Gastroesophageal sphincter (tissue), 4 donors: ENCODE measurements at regions not wholly inside any gene's neighbourhood (a gene's known extent, or its start where the extent isn't known, plus 50 kb on each side); places are given as distances from the start of the nearest gene placed in this dataset.

ENCODE experiments used
- ATAC-seq: fragments of 150-250 bp; one replicate; pipeline ENCODE4 v1.9.1; 2016; ENCODE audit warnings: mild to moderate bottlenecking, moderate library complexity
- H3K27ac ChIP-seq, 4 donors: fragments of 200-600 bp; sonication (generic) in 3 of 4; 1 replicate in 3 of 4; 2 replicates in 1 of 4; pipeline ENCODE4 v1.5.1; 2016 to 2019
- H3K27me3 ChIP-seq: fragments of 200-600 bp; sonication (generic); one replicate; pipeline ENCODE4 v1.5.1; 2019
- H3K36me3 ChIP-seq, 2 donors: fragments of 200-600 bp; sonication (generic); one replicate each; pipeline ENCODE4 v1.5.1; 2019; ENCODE audit warnings: control low read depth in 1 of 2
- H3K4me1 ChIP-seq, 3 donors: fragments of 200-600 bp; sonication (generic); 1 replicate in 2 of 3; 2 replicates in 1 of 3; pipeline ENCODE4 v1.5.1; 2016 to 2019; ENCODE audit warnings: control low read depth in 2 of 3
- H3K4me3 ChIP-seq, 2 donors: fragments of 200-600 bp; sonication (generic); one replicate each; pipeline ENCODE4 v1.5.1; 2019; ENCODE audit warnings: mild to moderate bottlenecking in 1 of 2, moderate library complexity in 1 of 2
- H3K9me3 ChIP-seq, 3 donors: fragments of 200-600 bp; sonication (generic); one replicate each; pipeline ENCODE4 v1.5.1; 2017 to 2019; ENCODE audit warnings: control low read depth in 2 of 3
- EP300 ChIP-seq: sonication (generic); formaldehyde crosslinking; IDR thresholded peaks from one replicate; pipeline ENCODE4 v1.6.1; 2017; ENCODE audit warnings: antibody characterized with exemption, mild to moderate bottlenecking
- POLR2A ChIP-seq, 2 donors: fragments of 450-650 bp; IDR thresholded peaks; one replicate each; pipeline ENCODE4 v1.6.1; 2017; ENCODE audit warnings: antibody characterized with exemption in 2 of 2, mild to moderate bottlenecking in 2 of 2, moderate library complexity in 1 of 2
- POLR2AphosphoS5 ChIP-seq: sonication (generic); formaldehyde crosslinking; IDR thresholded peaks from one replicate; pipeline ENCODE4 v1.6.1; 2017; ENCODE audit warnings: antibody characterized with exemption
- WGBS, 2 donors: methylation state at CpG; one replicate each; pipeline ENCODE4 v1.1.5; 2018; ENCODE audit warnings: low coverage in 1 of 2; 5-methylcytosine and 5-hydroxymethylcytosine counted together
- TF ChIP-seq, protein P1 (sequence below), 4 experiments: fragments of 200-600 bp in 2 of 4; fragments of 450-650 bp in 2 of 4; sonication (generic) in 1 of 4; IDR thresholded peaks; one replicate each; pipeline ENCODE4 v1.5.1; 2017 to 2019; ENCODE audit warnings: antibody characterized with exemption in 4 of 4, mild to moderate bottlenecking in 2 of 4, moderate library complexity in 2 of 4

DNA sequence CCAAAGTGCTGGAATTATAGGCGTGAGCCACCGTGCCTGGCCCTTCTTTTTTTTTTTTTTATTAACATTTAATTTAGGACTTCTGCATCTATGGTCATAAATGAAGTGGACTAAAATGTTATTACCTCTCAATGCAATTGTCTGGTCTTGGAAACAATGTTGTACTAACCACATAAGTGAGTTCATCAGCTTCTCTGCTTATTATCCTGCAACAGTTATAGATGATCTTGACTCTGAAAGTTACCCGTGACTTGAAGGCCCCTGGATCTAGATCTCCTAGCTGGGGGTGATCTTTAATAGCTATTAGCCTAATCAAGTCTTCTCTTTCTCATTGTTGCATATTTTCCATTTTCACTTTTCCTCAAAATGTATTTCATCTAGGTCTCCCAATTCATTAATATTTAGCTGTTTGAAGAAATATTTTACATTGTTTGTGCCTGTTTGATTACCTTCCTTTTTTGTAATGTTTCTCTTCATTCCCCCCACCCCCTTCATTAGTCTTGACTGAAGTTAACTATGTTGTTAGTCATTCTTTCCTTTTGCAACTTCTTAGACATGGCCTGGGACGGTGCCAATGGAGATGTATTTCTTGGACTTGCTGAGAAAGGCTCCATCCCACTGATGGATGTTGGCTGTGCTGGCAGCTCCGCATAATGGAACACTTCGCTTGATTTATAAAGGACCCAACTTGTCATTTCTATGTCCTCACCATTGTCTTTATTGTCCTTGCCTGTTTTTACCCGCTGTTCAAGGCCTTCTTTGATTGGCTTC is 141.6 kb upstream of the RIOK3 start:
- no peak overlapping the region for H3K4me3 ChIP-seq
- no peaks in the 10 kb centered on the region for H3K27me3 ChIP-seq
- no peak for ATAC-seq
- H3K4me1 ChIP-seq = peaks cover 0 to 9% (median 0%) of the 10 kb centered on the region in 3 donors
- WGBS, 2 donors = 65 to 79% methylated on average over 4 to 7 of the region's 7 CpGs
- H3K27ac ChIP-seq = no peak overlapping the region
- no peaks in the 10 kb centered on the region for H3K36me3 ChIP-seq
- H3K9me3 ChIP-seq = no peaks in the 10 kb centered on the region
- TF ChIP-seq POLR2AphosphoS5 = peak; percentile 68
- no peak for TF ChIP-seq POLR2A (IDR thresholded peaks at IDR 0.05)

DNA sequence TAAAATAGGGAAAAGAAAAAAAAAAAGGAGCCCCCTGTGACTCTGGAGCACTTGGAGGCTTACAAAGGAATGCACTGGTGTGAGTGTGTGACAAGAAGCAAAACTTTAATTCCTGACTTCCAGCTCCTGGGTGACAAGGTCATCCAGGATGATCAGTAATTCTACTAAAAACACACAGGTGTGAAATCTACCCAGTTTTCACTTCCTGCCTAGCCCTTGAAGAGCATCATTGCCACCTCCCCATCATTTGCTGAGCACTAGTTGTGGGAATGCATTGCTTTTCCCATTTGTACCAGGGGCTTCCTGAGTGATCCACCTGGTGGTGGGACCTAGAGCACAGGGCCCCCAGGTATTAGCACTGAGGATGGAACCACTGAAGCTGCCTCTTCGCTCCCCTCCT is 139.7 kb upstream of the RIOK3 start:
- TF ChIP-seq EP300 (no peak), POLR2A (IDR thresholded peaks at IDR 0.05) (no peak), POLR2AphosphoS5 (no peak)
- TF ChIP-seq, protein P1, sequence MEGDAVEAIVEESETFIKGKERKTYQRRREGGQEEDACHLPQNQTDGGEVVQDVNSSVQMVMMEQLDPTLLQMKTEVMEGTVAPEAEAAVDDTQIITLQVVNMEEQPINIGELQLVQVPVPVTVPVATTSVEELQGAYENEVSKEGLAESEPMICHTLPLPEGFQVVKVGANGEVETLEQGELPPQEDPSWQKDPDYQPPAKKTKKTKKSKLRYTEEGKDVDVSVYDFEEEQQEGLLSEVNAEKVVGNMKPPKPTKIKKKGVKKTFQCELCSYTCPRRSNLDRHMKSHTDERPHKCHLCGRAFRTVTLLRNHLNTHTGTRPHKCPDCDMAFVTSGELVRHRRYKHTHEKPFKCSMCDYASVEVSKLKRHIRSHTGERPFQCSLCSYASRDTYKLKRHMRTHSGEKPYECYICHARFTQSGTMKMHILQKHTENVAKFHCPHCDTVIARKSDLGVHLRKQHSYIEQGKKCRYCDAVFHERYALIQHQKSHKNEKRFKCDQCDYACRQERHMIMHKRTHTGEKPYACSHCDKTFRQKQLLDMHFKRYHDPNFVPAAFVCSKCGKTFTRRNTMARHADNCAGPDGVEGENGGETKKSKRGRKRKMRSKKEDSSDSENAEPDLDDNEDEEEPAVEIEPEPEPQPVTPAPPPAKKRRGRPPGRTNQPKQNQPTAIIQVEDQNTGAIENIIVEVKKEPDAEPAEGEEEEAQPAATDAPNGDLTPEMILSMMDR (IDR thresholded peaks at IDR 0.05) = no peak
- H3K4me1 ChIP-seq = peaks cover 0 to 9% (median 0%) of the 10 kb centered on the region in 3 donors
- H3K9me3 ChIP-seq = no peaks in the 10 kb centered on the region
- WGBS, 2 donors = no CpG with 5 or more reads among the region's 1 CpG
- H3K36me3 ChIP-seq = no peaks in the 10 kb centered on the region
- H3K4me3 ChIP-seq = no peak overlapping the region
- no peak overlapping the region for H3K27ac ChIP-seq
- ATAC-seq = no peak
- H3K27me3 ChIP-seq = no peaks in the 10 kb centered on the region

DNA sequence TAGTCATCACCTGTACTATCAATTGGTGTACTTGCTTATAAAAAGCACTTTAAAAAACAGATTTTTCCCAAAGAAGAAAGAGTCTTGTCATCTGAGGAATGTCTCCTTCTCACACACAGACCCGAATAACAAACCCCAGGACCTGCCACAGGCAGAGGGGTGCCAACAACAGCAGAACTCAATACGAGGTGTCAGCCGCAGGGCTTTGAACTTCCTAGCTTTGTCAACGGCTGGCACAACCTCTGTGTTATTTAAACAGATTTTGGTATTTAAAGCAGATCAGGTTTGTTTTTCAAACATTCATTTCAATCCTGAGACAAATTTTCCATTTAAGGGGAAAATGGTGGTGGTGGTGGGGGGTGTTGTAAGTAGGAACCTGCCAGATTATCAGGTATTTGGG is 138.4 kb upstream of the RIOK3 start:
- Histone ChIP-seq H3K27me3 (no peaks in the 10 kb centered on the region), H3K9me3 (no peaks in the 10 kb centered on the region), H3K4me1 (peaks cover 0 to 9% (median 0%) of the 10 kb centered on the region in 3 donors), H3K4me3 (no peak overlapping the region), H3K36me3 (no peaks in the 10 kb centered on the region), H3K27ac (no peak overlapping the region)
- 80 to 88% methylated on average over 3 to 4 of the region's 4 CpGs for WGBS, 2 donors
- ATAC-seq = no peak
- TF ChIP-seq POLR2AphosphoS5 (no peak), POLR2A (IDR thresholded peaks at IDR 0.05) (no peak), EP300 (no peak)
- TF ChIP-seq, protein P1 (IDR thresholded peaks at IDR 0.05) = no peak

DNA sequence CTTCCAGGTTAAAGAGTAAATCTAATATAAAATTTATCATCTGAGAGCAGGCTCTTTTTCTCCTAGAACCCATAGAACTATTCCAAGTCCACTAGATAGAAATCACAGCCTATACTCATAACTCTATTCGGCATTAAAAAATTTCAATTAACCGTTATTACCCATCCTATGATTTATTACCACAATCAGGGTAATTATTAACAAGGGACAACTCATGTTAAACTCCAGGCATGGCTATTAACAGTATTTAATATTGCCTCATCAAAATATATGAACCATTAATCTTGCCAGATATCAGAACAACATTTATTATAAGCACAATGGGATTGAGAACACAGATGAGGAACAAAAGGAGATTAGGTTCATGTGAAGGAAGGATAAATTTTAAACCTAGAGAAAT is 136.8 kb upstream of the RIOK3 start:
- TF ChIP-seq EP300 (no peak), POLR2A (IDR thresholded peaks at IDR 0.05) (no peak), POLR2AphosphoS5 (no peak)
- TF ChIP-seq, protein P1 (IDR thresholded peaks at IDR 0.05) = no peak
- H3K27me3 ChIP-seq = no peaks in the 10 kb centered on the region
- ATAC-seq = no peak
- no peaks in the 10 kb centered on the region for H3K9me3 ChIP-seq
- H3K27ac ChIP-seq = no peak overlapping the region
- H3K36me3 ChIP-seq = no peaks in the 10 kb centered on the region
- H3K4me1 ChIP-seq = peaks cover 0 to 9% (median 0%) of the 10 kb centered on the region in 3 donors
- H3K4me3 ChIP-seq = no peak overlapping the region
- 100% methylated on average over 2 of the region's 2 CpGs for WGBS, 2 donors

DNA sequence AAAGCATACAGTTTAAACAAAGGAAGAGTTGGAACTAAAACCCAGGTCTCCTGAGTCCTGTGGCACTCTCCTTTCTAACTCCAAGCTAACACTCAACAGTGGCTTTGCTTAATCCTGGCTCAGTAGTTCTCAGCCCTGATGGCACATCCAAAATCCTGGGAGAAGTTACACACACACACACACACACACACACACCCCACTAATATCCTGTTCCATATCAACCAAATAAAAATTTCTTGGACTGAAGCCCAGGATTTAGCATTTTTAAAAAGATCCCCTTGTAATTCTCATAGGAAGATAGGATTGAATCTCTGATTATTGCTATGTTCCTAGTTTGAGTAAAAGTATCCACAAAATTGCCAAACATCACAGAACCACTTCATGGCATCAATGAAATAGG is 136.1 kb upstream of the RIOK3 start:
- Histone ChIP-seq H3K27me3 (no peaks in the 10 kb centered on the region), H3K36me3 (no peaks in the 10 kb centered on the region), H3K4me3 (no peak overlapping the region), H3K27ac (no peak overlapping the region), H3K4me1 (peaks cover 0 to 3% (median 0%) of the 10 kb centered on the region in 3 donors), H3K9me3 (no peaks in the 10 kb centered on the region)
- TF ChIP-seq POLR2AphosphoS5 (no peak), POLR2A (IDR thresholded peaks at IDR 0.05) (no peak), EP300 (no peak)
- TF ChIP-seq, protein P1 (IDR thresholded peaks at IDR 0.05) = no peak
- ATAC-seq = no peak
